Stimulated activated CD4-positive, alpha-beta T cell treated with anti-CD3 and anti-CD28 coated beads, Interleukin-1b, Interleukin-23, amount 100 ng/mL, for 48 hours (primary cell): ENCODE measurements at regions not wholly inside any gene's neighbourhood (a gene's known extent, or its start where the extent isn't known, plus 50 kb on each side); places are given as distances from the start of the nearest gene placed in this dataset.
A peak's percentile ranks its signal among the peaks of the same experiment; 100 is the strongest.
"Not testable (repeated sequence)": the region's sequence is repeated elsewhere in the genome, so short reads cannot be mapped to it uniquely, and the experiment has no call there.

ENCODE experiments used
- DNase-seq: peaks from one replicate; pipeline ENCODE4 v3.0.0-alpha.2; 2020

GRCh38 chr4:155442267-155443105 is 65.7 kb upstream of the MAP9 start:
- peak; percentile 35 for DNase-seq

- DNase-seq = no peak
These were observed 64.7 kb upstream of the MAP9 start for GRCh38 chr4:155441475-155441874.

- DNase-seq = not testable (repeated sequence)
These were observed 63.0 kb upstream of the MAP9 start for GRCh38 chr4:155439760-155440159.

- DNase-seq = no peak
These were observed 58.1 kb upstream of the MAP9 start for GRCh38 chr4:155434904-155435303.

GRCh38 chr4:155434366-155434765 is 57.6 kb upstream of the MAP9 start:
- no peak for DNase-seq

- DNase-seq = no peak
These were observed 57.0 kb upstream of the MAP9 start for GRCh38 chr4:155433636-155434360.

- DNase-seq = no peak
These were observed 54.4 kb upstream of the MAP9 start for GRCh38 chr4:155430895-155431795.

GRCh38 chr4:155428128-155428527 is 51.4 kb upstream of the MAP9 start:
- no peak for DNase-seq

- DNase-seq = no peak
These were observed 50.2 kb upstream of the MAP9 start for GRCh38 chr4:155426953-155427352.
